ENCODE measurements at regions not wholly inside any gene's neighbourhood (a gene's known extent, or its start where the extent isn't known, plus 50 kb on each side); places are given as distances from the start of the nearest gene placed in this dataset.

- H3K4me1 ChIP-seq (ENCODE audit: control insufficient read depth in 2 of 2, insufficient read depth in 2 of 2, low read length in 1 of 2), result no peaks in the 10 kb centered on the region
- H3K9me3 ChIP-seq (ENCODE audit: control insufficient read depth in 2 of 2, insufficient read depth in 1 of 2, low read depth in 1 of 2, low read length in 1 of 2), result no peaks in the 10 kb centered on the region
- H3K27ac ChIP-seq (ENCODE audit: low read depth in 2 of 2, low read length in 1 of 2), result no peak overlapping the region
- H3K27me3 ChIP-seq (ENCODE audit: control insufficient read depth in 1 of 2, insufficient read depth in 2 of 2, low read length in 2 of 2), result no peaks in the 10 kb centered on the region
- WGBS, 2 donors, result 74 to 79% methylated on average over 1 of the region's 1 CpG
- no peaks in the 10 kb centered on the region for H3K36me3 ChIP-seq (ENCODE audit: control insufficient read depth in 2 of 2, insufficient read depth in 2 of 2, low read length in 1 of 2)
- H3K4me3 ChIP-seq (ENCODE audit: low read depth in 1 of 2, low read length in 2 of 2), result no peak overlapping the region
These were observed 596.0 kb downstream of the BCL11A start for GRCh38 chr2:59957504-59957903.

- Histone ChIP-seq H3K4me3 (ENCODE audit: low read depth in 1 of 2, low read length in 2 of 2) (no peak overlapping the region), H3K9me3 (ENCODE audit: control insufficient read depth in 2 of 2, insufficient read depth in 1 of 2, low read depth in 1 of 2, low read length in 1 of 2) (no peaks in the 10 kb centered on the region), H3K27ac (ENCODE audit: low read depth in 2 of 2, low read length in 1 of 2) (no peak overlapping the region), H3K27me3 (ENCODE audit: control insufficient read depth in 1 of 2, insufficient read depth in 2 of 2, low read length in 2 of 2) (no peaks in the 10 kb centered on the region), H3K4me1 (ENCODE audit: control insufficient read depth in 2 of 2, insufficient read depth in 2 of 2, low read length in 1 of 2) (no peaks in the 10 kb centered on the region), H3K36me3 (ENCODE audit: control insufficient read depth in 2 of 2, insufficient read depth in 2 of 2, low read length in 1 of 2) (no peaks in the 10 kb centered on the region)
- 77 to 84% methylated on average over 4 of the region's 4 CpGs for WGBS, 2 donors
These were observed 596.5 kb downstream of the BCL11A start for GRCh38 chr2:59956981-59957380.

- Histone ChIP-seq H3K27me3 (ENCODE audit: control insufficient read depth in 1 of 2, insufficient read depth in 2 of 2, low read length in 2 of 2) (no peaks in the 10 kb centered on the region), H3K4me1 (ENCODE audit: control insufficient read depth in 2 of 2, insufficient read depth in 2 of 2, low read length in 1 of 2) (no peaks in the 10 kb centered on the region), H3K36me3 (ENCODE audit: control insufficient read depth in 2 of 2, insufficient read depth in 2 of 2, low read length in 1 of 2) (peaks cover 0 to 2% of the 10 kb centered on the region in 2 donors), H3K4me3 (ENCODE audit: low read depth in 1 of 2, low read length in 2 of 2) (no peak overlapping the region), H3K27ac (ENCODE audit: low read depth in 2 of 2, low read length in 1 of 2) (no peak overlapping the region), H3K9me3 (ENCODE audit: control insufficient read depth in 2 of 2, insufficient read depth in 1 of 2, low read depth in 1 of 2, low read length in 1 of 2) (no peaks in the 10 kb centered on the region)
- 68 to 79% methylated on average over 10 of the region's 10 CpGs for WGBS, 2 donors
These were observed 605.4 kb downstream of the BCL11A start for GRCh38 chr2:59947917-59948541.

- Histone ChIP-seq H3K36me3 (ENCODE audit: control insufficient read depth in 2 of 2, insufficient read depth in 2 of 2, low read length in 1 of 2) (peaks cover 0 to 2% of the 10 kb centered on the region in 2 donors), H3K4me3 (ENCODE audit: low read depth in 1 of 2, low read length in 2 of 2) (no peak overlapping the region), H3K27ac (ENCODE audit: low read depth in 2 of 2, low read length in 1 of 2) (no peak overlapping the region), H3K27me3 (ENCODE audit: control insufficient read depth in 1 of 2, insufficient read depth in 2 of 2, low read length in 2 of 2) (no peaks in the 10 kb centered on the region), H3K9me3 (ENCODE audit: control insufficient read depth in 2 of 2, insufficient read depth in 1 of 2, low read depth in 1 of 2, low read length in 1 of 2) (no peaks in the 10 kb centered on the region), H3K4me1 (ENCODE audit: control insufficient read depth in 2 of 2, insufficient read depth in 2 of 2, low read length in 1 of 2) (no peaks in the 10 kb centered on the region)
- 49 to 67% methylated on average over 3 of the region's 3 CpGs for WGBS, 2 donors
These were observed 606.2 kb downstream of the BCL11A start for GRCh38 chr2:59947209-59947608.

- no peak overlapping the region for H3K27ac ChIP-seq (ENCODE audit: low read depth in 2 of 2, low read length in 1 of 2)
- no peaks in the 10 kb centered on the region for H3K27me3 ChIP-seq (ENCODE audit: control insufficient read depth in 1 of 2, insufficient read depth in 2 of 2, low read length in 2 of 2)
- no peaks in the 10 kb centered on the region for H3K9me3 ChIP-seq (ENCODE audit: control insufficient read depth in 2 of 2, insufficient read depth in 1 of 2, low read depth in 1 of 2, low read length in 1 of 2)
- no peaks in the 10 kb centered on the region for H3K36me3 ChIP-seq (ENCODE audit: control insufficient read depth in 2 of 2, insufficient read depth in 2 of 2, low read length in 1 of 2)
- H3K4me1 ChIP-seq (ENCODE audit: control insufficient read depth in 2 of 2, insufficient read depth in 2 of 2, low read length in 1 of 2), result no peaks in the 10 kb centered on the region
- H3K4me3 ChIP-seq (ENCODE audit: low read depth in 1 of 2, low read length in 2 of 2), result no peak overlapping the region
- WGBS, 2 donors, result 70 to 80% methylated on average over 3 of the region's 3 CpGs
These were observed 614.2 kb downstream of the BCL11A start for GRCh38 chr2:59939236-59939635.

GRCh38 chr2:59938181-59938580, 615.3 kb downstream of the BCL11A start:
- no peaks in the 10 kb centered on the region for H3K4me1 ChIP-seq (ENCODE audit: control insufficient read depth in 2 of 2, insufficient read depth in 2 of 2, low read length in 1 of 2)
- H3K36me3 ChIP-seq (ENCODE audit: control insufficient read depth in 2 of 2, insufficient read depth in 2 of 2, low read length in 1 of 2), result no peaks in the 10 kb centered on the region
- H3K27me3 ChIP-seq (ENCODE audit: control insufficient read depth in 1 of 2, insufficient read depth in 2 of 2, low read length in 2 of 2), result no peaks in the 10 kb centered on the region
- H3K27ac ChIP-seq (ENCODE audit: low read depth in 2 of 2, low read length in 1 of 2), result no peak overlapping the region
- 55 to 56% methylated on average over 2 of the region's 2 CpGs for WGBS, 2 donors
- H3K4me3 ChIP-seq (ENCODE audit: low read depth in 1 of 2, low read length in 2 of 2), result no peak overlapping the region
- H3K9me3 ChIP-seq (ENCODE audit: control insufficient read depth in 2 of 2, insufficient read depth in 1 of 2, low read depth in 1 of 2, low read length in 1 of 2), result no peaks in the 10 kb centered on the region

GRCh38 chr2:59936048-59936447, 617.4 kb downstream of the BCL11A start:
- Histone ChIP-seq H3K4me3 (ENCODE audit: low read depth in 1 of 2, low read length in 2 of 2) (no peak overlapping the region), H3K4me1 (ENCODE audit: control insufficient read depth in 2 of 2, insufficient read depth in 2 of 2, low read length in 1 of 2) (no peaks in the 10 kb centered on the region), H3K36me3 (ENCODE audit: control insufficient read depth in 2 of 2, insufficient read depth in 2 of 2, low read length in 1 of 2) (no peaks in the 10 kb centered on the region), H3K27ac (ENCODE audit: low read depth in 2 of 2, low read length in 1 of 2) (no peak overlapping the region), H3K9me3 (ENCODE audit: control insufficient read depth in 2 of 2, insufficient read depth in 1 of 2, low read depth in 1 of 2, low read length in 1 of 2) (no peaks in the 10 kb centered on the region), H3K27me3 (ENCODE audit: control insufficient read depth in 1 of 2, insufficient read depth in 2 of 2, low read length in 2 of 2) (no peaks in the 10 kb centered on the region)
- 79 to 87% methylated on average over 3 of the region's 3 CpGs for WGBS, 2 donors

GRCh38 chr2:59935005-59935404, 618.4 kb downstream of the BCL11A start:
- 75 to 80% methylated on average over 2 of the region's 2 CpGs for WGBS, 2 donors
- H3K9me3 ChIP-seq (ENCODE audit: control insufficient read depth in 2 of 2, insufficient read depth in 1 of 2, low read depth in 1 of 2, low read length in 1 of 2), result no peaks in the 10 kb centered on the region
- H3K27ac ChIP-seq (ENCODE audit: low read depth in 2 of 2, low read length in 1 of 2), result no peak overlapping the region
- no peaks in the 10 kb centered on the region for H3K36me3 ChIP-seq (ENCODE audit: control insufficient read depth in 2 of 2, insufficient read depth in 2 of 2, low read length in 1 of 2)
- no peak overlapping the region for H3K4me3 ChIP-seq (ENCODE audit: low read depth in 1 of 2, low read length in 2 of 2)
- no peaks in the 10 kb centered on the region for H3K4me1 ChIP-seq (ENCODE audit: control insufficient read depth in 2 of 2, insufficient read depth in 2 of 2, low read length in 1 of 2)
- H3K27me3 ChIP-seq (ENCODE audit: control insufficient read depth in 1 of 2, insufficient read depth in 2 of 2, low read length in 2 of 2), result peaks cover 0 to under 1% of the 10 kb centered on the region in 2 donors

GRCh38 chr2:59933948-59934347, 619.5 kb downstream of the BCL11A start:
- WGBS, 2 donors, result 84 to 94% methylated on average over 3 of the region's 3 CpGs
- Histone ChIP-seq H3K27me3 (ENCODE audit: control insufficient read depth in 1 of 2, insufficient read depth in 2 of 2, low read length in 2 of 2) (peaks cover 0 to 2% of the 10 kb centered on the region in 2 donors), H3K4me3 (ENCODE audit: low read depth in 1 of 2, low read length in 2 of 2) (no peak overlapping the region), H3K27ac (ENCODE audit: low read depth in 2 of 2, low read length in 1 of 2) (no peak overlapping the region), H3K4me1 (ENCODE audit: control insufficient read depth in 2 of 2, insufficient read depth in 2 of 2, low read length in 1 of 2) (no peaks in the 10 kb centered on the region), H3K36me3 (ENCODE audit: control insufficient read depth in 2 of 2, insufficient read depth in 2 of 2, low read length in 1 of 2) (no peaks in the 10 kb centered on the region), H3K9me3 (ENCODE audit: control insufficient read depth in 2 of 2, insufficient read depth in 1 of 2, low read depth in 1 of 2, low read length in 1 of 2) (no peaks in the 10 kb centered on the region)

- H3K36me3 ChIP-seq (ENCODE audit: control insufficient read depth in 2 of 2, insufficient read depth in 2 of 2, low read length in 1 of 2), result no peaks in the 10 kb centered on the region
- H3K27me3 ChIP-seq (ENCODE audit: control insufficient read depth in 1 of 2, insufficient read depth in 2 of 2, low read length in 2 of 2), result peaks cover 0 to 2% of the 10 kb centered on the region in 2 donors
- H3K4me3 ChIP-seq (ENCODE audit: low read depth in 1 of 2, low read length in 2 of 2), result no peak overlapping the region
- no peaks in the 10 kb centered on the region for H3K4me1 ChIP-seq (ENCODE audit: control insufficient read depth in 2 of 2, insufficient read depth in 2 of 2, low read length in 1 of 2)
- H3K9me3 ChIP-seq (ENCODE audit: control insufficient read depth in 2 of 2, insufficient read depth in 1 of 2, low read depth in 1 of 2, low read length in 1 of 2), result no peaks in the 10 kb centered on the region
- H3K27ac ChIP-seq (ENCODE audit: low read depth in 2 of 2, low read length in 1 of 2), result no peak overlapping the region
- 86 to 87% methylated on average over 5 of the region's 5 CpGs for WGBS, 2 donors
These were observed 621.1 kb downstream of the BCL11A start for GRCh38 chr2:59932341-59932740.
